Keratinocyte (primary cell): ENCODE measurements at regions not wholly inside any gene's neighbourhood (a gene's known extent, or its start where the extent isn't known, plus 50 kb on each side); places are given as distances from the start of the nearest gene placed in this dataset.

ENCODE experiments used
- DNase-seq: peaks from one replicate; pipeline ENCODE4 v3.0.0-alpha.2; 2011; ENCODE audit warnings: low read depth, missing footprints, low spot score
- FAIRE-seq: peaks from 2 replicates; lab custom pipeline; 2011; peaks lifted over from hg19 to GRCh38; lab: Jason Lieb, UNC
- H2AFZ ChIP-seq: 2 replicates; pipeline ENCODE4 v1.6.0; 2012; ENCODE audit warnings: low read length, control low read depth, inconsistent platforms; ENCODE audit not compliant: control insufficient read depth
- H3K27ac ChIP-seq: 2 replicates; pipeline ENCODE4 v1.5.1; 2011; ENCODE audit warnings: low read length; ENCODE audit not compliant: control insufficient read depth, insufficient read depth
- H3K27me3 ChIP-seq: 3 replicates; pipeline ENCODE4 v1.6.0; 2011; ENCODE audit warnings: low read length; ENCODE audit not compliant: control insufficient read depth, insufficient read depth; ENCODE audit errors: extremely low read depth
- H3K36me3 ChIP-seq, 2 experiments: 2 replicates in 1 of 2; 3 replicates in 1 of 2; pipeline ENCODE4 v1.5.1; 2011; ENCODE audit warnings: low read length in 2 of 2, mild to moderate bottlenecking in 1 of 2; ENCODE audit not compliant: control insufficient read depth in 2 of 2, insufficient read depth in 2 of 2; ENCODE audit errors: extremely low read depth in 1 of 2
- H3K4me1 ChIP-seq: 3 replicates; pipeline ENCODE4 v1.5.1; 2011; ENCODE audit warnings: low read length; ENCODE audit not compliant: control insufficient read depth, insufficient read depth; ENCODE audit errors: extremely low read depth
- H3K4me2 ChIP-seq: 3 replicates; pipeline ENCODE4 v1.6.0; 2011; ENCODE audit warnings: low read depth, low read length; ENCODE audit not compliant: control insufficient read depth, insufficient read depth; ENCODE audit errors: extremely low read depth
- H3K4me3 ChIP-seq, 3 experiments: fragments of 200-600 bp in 1 of 3; sonication (generic) in 1 of 3; 2 replicates in 2 of 3; 3 replicates in 1 of 3; pipeline ENCODE4 v1.5.1; 2011 to 2016; ENCODE audit warnings: low read length in 3 of 3, mild to moderate bottlenecking in 3 of 3, control low read depth in 2 of 3, inconsistent platforms in 1 of 3, low read depth in 1 of 3, mixed read lengths in 1 of 3, mixed run types in 1 of 3, moderate library complexity in 1 of 3; ENCODE audit not compliant: control insufficient read depth in 2 of 3, insufficient read depth in 2 of 3; ENCODE audit errors: extremely low read depth in 1 of 3
- H3K79me2 ChIP-seq: 2 replicates; pipeline ENCODE4 v1.6.0; 2012; ENCODE audit warnings: low read length; ENCODE audit not compliant: control insufficient read depth, insufficient read depth
- H3K9ac ChIP-seq: 3 replicates; pipeline ENCODE4 v1.6.0; 2011; ENCODE audit warnings: low read length; ENCODE audit not compliant: control insufficient read depth, insufficient read depth; ENCODE audit errors: extremely low read depth
- H3K9me1 ChIP-seq: 3 replicates; pipeline ENCODE4 v1.6.0; 2011; ENCODE audit warnings: low read length; ENCODE audit not compliant: control insufficient read depth, insufficient read depth; ENCODE audit errors: extremely low read depth
- H3K9me3 ChIP-seq: 2 replicates; pipeline ENCODE4 v1.5.1; 2012; ENCODE audit warnings: low read depth, low read length; ENCODE audit not compliant: control insufficient read depth
- H4K20me1 ChIP-seq: 3 replicates; pipeline ENCODE4 v1.6.0; 2011; ENCODE audit warnings: low read length; ENCODE audit not compliant: control insufficient read depth, insufficient read depth; ENCODE audit errors: extremely low read depth
- EZH2 ChIP-seq: IDR thresholded peaks from one replicate; pipeline ENCODE4 v1.6.1; 2012; ENCODE audit warnings: inconsistent platforms, mild to moderate bottlenecking, low read length, moderate library complexity
- dilution Hi-C: fragments of 300-500 bp; cut with MboI; formaldehyde crosslinking; loops from one replicate; pipeline ENCODE4 v1.7.0; 2020; ENCODE audit warnings: low sequenced_read_pairs; ENCODE audit not compliant: extremely low pct_ligation_motif_present
- TF ChIP-seq, protein P1 (sequence below), 3 experiments: IDR thresholded peaks in 1 of 3; conservative IDR thresholded peaks in 1 of 3; optimal IDR thresholded peaks in 1 of 3; 2 replicates in 2 of 3; 3 replicates in 1 of 3; pipeline versions ENCODE3 to v1.5.1; 2011; ENCODE audit warnings: low read length in 3 of 3, mild to moderate bottlenecking in 3 of 3, moderate library complexity in 2 of 3, control low read depth in 1 of 3, inconsistent platforms in 1 of 3; ENCODE audit not compliant: insufficient read depth in 2 of 3; ENCODE audit errors: extremely low read depth in 1 of 3

- dilution Hi-C loops: no loop called here
- DNase-seq (no peak), FAIRE-seq (no peak)
- H3K36me3 ChIP-seq: no peaks in the 10 kb centered on the region
- H3K4me1 ChIP-seq: no peaks in the 10 kb centered on the region
- H3K27me3 ChIP-seq: no peaks in the 10 kb centered on the region
- H3K4me3 ChIP-seq: no peak overlapping the region
- no peaks in the 10 kb centered on the region for H3K9me3 ChIP-seq
- no peak overlapping the region for H2AFZ ChIP-seq
- H4K20me1 ChIP-seq: no peaks in the 10 kb centered on the region
- H3K9me1 ChIP-seq: no peaks in the 10 kb centered on the region
- no peaks in the 10 kb centered on the region for H3K79me2 ChIP-seq
- no peak overlapping the region for H3K4me2 ChIP-seq
- no peak overlapping the region for H3K27ac ChIP-seq
- TF ChIP-seq, protein P1, sequence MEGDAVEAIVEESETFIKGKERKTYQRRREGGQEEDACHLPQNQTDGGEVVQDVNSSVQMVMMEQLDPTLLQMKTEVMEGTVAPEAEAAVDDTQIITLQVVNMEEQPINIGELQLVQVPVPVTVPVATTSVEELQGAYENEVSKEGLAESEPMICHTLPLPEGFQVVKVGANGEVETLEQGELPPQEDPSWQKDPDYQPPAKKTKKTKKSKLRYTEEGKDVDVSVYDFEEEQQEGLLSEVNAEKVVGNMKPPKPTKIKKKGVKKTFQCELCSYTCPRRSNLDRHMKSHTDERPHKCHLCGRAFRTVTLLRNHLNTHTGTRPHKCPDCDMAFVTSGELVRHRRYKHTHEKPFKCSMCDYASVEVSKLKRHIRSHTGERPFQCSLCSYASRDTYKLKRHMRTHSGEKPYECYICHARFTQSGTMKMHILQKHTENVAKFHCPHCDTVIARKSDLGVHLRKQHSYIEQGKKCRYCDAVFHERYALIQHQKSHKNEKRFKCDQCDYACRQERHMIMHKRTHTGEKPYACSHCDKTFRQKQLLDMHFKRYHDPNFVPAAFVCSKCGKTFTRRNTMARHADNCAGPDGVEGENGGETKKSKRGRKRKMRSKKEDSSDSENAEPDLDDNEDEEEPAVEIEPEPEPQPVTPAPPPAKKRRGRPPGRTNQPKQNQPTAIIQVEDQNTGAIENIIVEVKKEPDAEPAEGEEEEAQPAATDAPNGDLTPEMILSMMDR (optimal IDR thresholded peaks at IDR 0.05 in 1 of 3, IDR thresholded peaks at IDR 0.05 in 1 of 3, conservative IDR thresholded peaks at IDR 0.05 in 1 of 3; ENCODE audit: extremely low read depth in 1 of 3, insufficient read depth in 2 of 3, low read length in 3 of 3): no peak
- no peak for TF ChIP-seq EZH2
- no peak overlapping the region for H3K9ac ChIP-seq
Measured at GRCh38 chr13:59601993-59602392, 561.7 kb downstream of the DIAPH3 start.

GRCh38 chr13:59603646-59604045 is 560.1 kb downstream of the DIAPH3 start:
- no peak overlapping the region for H3K27ac ChIP-seq
- no peaks in the 10 kb centered on the region for H3K4me1 ChIP-seq
- H3K9me1 ChIP-seq: no peaks in the 10 kb centered on the region
- H3K36me3 ChIP-seq: no peaks in the 10 kb centered on the region
- FAIRE-seq (no peak), DNase-seq (no peak)
- H3K4me3 ChIP-seq: no peak overlapping the region
- TF ChIP-seq, protein P1 (optimal IDR thresholded peaks at IDR 0.05 in 1 of 3, IDR thresholded peaks at IDR 0.05 in 1 of 3, conservative IDR thresholded peaks at IDR 0.05 in 1 of 3; ENCODE audit: extremely low read depth in 1 of 3, insufficient read depth in 2 of 3, low read length in 3 of 3): no peak
- no peak for TF ChIP-seq EZH2
- no peaks in the 10 kb centered on the region for H3K27me3 ChIP-seq
- H3K4me2 ChIP-seq: no peak overlapping the region
- H3K9ac ChIP-seq: no peak overlapping the region
- no peak overlapping the region for H2AFZ ChIP-seq
- H4K20me1 ChIP-seq: no peaks in the 10 kb centered on the region
- dilution Hi-C loops: no loop called here
- no peaks in the 10 kb centered on the region for H3K9me3 ChIP-seq
- H3K79me2 ChIP-seq: no peaks in the 10 kb centered on the region
